ENCODE measurements at regions not wholly inside any gene's neighbourhood (a gene's known extent, or its start where the extent isn't known, plus 50 kb on each side); places are given as distances from the start of the nearest gene placed in this dataset.

GRCh38 chr15:39207532-39208115 is 373.3 kb upstream of the THBS1 start:
- Histone ChIP-seq H3K4me1 (ENCODE audit: control insufficient read depth in 1 of 2, insufficient read depth in 2 of 2, low read length in 2 of 2) (no peaks in the 10 kb centered on the region), H2AFZ (ENCODE audit: insufficient read depth, low read depth, low read length, poor library complexity, severe bottlenecking) (no peak overlapping the region), H4K20me1 (ENCODE audit: insufficient read depth, low read length) (no peaks in the 10 kb centered on the region), H3K27me3 (ENCODE audit: control insufficient read depth in 2 of 2, insufficient read depth in 2 of 2, low read length in 2 of 2) (no peaks in the 10 kb centered on the region), H3K27ac (ENCODE audit: low read depth in 1 of 2, low read length in 2 of 2) (no peak overlapping the region), H3K79me2 (ENCODE audit: insufficient read depth, low read length) (no peaks in the 10 kb centered on the region), H3K4me2 (replicated peaks; ENCODE audit: extremely low read depth, low read length, poor library complexity, severe bottlenecking) (no peak overlapping the region), H3K4me3 (replicated peaks in 1 of 3; ENCODE audit: low read depth in 2 of 3, low read length in 3 of 3) (no peak overlapping the region), H3K9ac (ENCODE audit: insufficient read depth, low read length, poor library complexity, severe bottlenecking) (no peak overlapping the region), H3K9me3 (replicated peaks in 1 of 2; ENCODE audit: control insufficient read depth in 1 of 2, insufficient read depth in 1 of 2, low read length in 2 of 2) (peaks cover 0 to 8% of the 10 kb centered on the region in 2 donors), H3K36me3 (replicated peaks in 1 of 2; ENCODE audit: control insufficient read depth in 1 of 2, insufficient read depth in 2 of 2, low read length in 2 of 2) (no peaks in the 10 kb centered on the region)
- intact Hi-C loops (cut with micrococcal nuclease) = no loop called here
- Mint-ChIP-seq H3K4me1 (no peaks in the 10 kb centered on the region), H3K9me3 (peaks cover 3 to 10% (median 8%) of the 10 kb centered on the region in 7 donors), H3K27me3 (ENCODE audit: low read depth in 3 of 3) (peaks cover 0 to 6% (median 2%) of the 10 kb centered on the region in 3 donors), H3K27ac (no peak overlapping the region), H3K4me3 (no peak overlapping the region), H3K36me3 (no peaks in the 10 kb centered on the region)
- 98% methylated on average over 5 of the region's 5 CpGs for WGBS (ENCODE audit: insufficient coverage)
- no peak for TF ChIP-seq CTCF (IDR thresholded peaks at IDR 0.05)
- no peak for DNase-seq

GRCh38 chr15:39208187-39208586 is 372.7 kb upstream of the THBS1 start:
- no CpG with 5 or more reads among the region's 2 CpGs for WGBS (ENCODE audit: insufficient coverage)
- Histone ChIP-seq H3K9me3 (replicated peaks in 1 of 2; ENCODE audit: control insufficient read depth in 1 of 2, insufficient read depth in 1 of 2, low read length in 2 of 2) (peaks cover 0 to 8% of the 10 kb centered on the region in 2 donors), H3K36me3 (replicated peaks in 1 of 2; ENCODE audit: control insufficient read depth in 1 of 2, insufficient read depth in 2 of 2, low read length in 2 of 2) (no peaks in the 10 kb centered on the region), H4K20me1 (ENCODE audit: insufficient read depth, low read length) (no peaks in the 10 kb centered on the region), H3K27ac (ENCODE audit: low read depth in 1 of 2, low read length in 2 of 2) (no peak overlapping the region), H3K4me2 (replicated peaks; ENCODE audit: extremely low read depth, low read length, poor library complexity, severe bottlenecking) (no peak overlapping the region), H3K79me2 (ENCODE audit: insufficient read depth, low read length) (no peaks in the 10 kb centered on the region), H3K27me3 (ENCODE audit: control insufficient read depth in 2 of 2, insufficient read depth in 2 of 2, low read length in 2 of 2) (no peaks in the 10 kb centered on the region), H3K4me1 (ENCODE audit: control insufficient read depth in 1 of 2, insufficient read depth in 2 of 2, low read length in 2 of 2) (no peaks in the 10 kb centered on the region), H2AFZ (ENCODE audit: insufficient read depth, low read depth, low read length, poor library complexity, severe bottlenecking) (no peak overlapping the region), H3K9ac (ENCODE audit: insufficient read depth, low read length, poor library complexity, severe bottlenecking) (no peak overlapping the region), H3K4me3 (replicated peaks in 1 of 3; ENCODE audit: low read depth in 2 of 3, low read length in 3 of 3) (no peak overlapping the region)
- no peaks in the 10 kb centered on the region for H3K4me1 Mint-ChIP-seq
- intact Hi-C loops (cut with micrococcal nuclease) = no loop called here
- DNase-seq = no peak
- H3K9me3 Mint-ChIP-seq = peaks cover 3 to 11% (median 8%) of the 10 kb centered on the region in 7 donors
- H3K4me3 Mint-ChIP-seq = no peak overlapping the region
- H3K36me3 Mint-ChIP-seq = no peaks in the 10 kb centered on the region
- peaks cover 0 to 4% (median 0%) of the 10 kb centered on the region in 3 donors for H3K27me3 Mint-ChIP-seq (ENCODE audit: low read depth in 3 of 3)
- H3K27ac Mint-ChIP-seq = no peak overlapping the region
- no peak for TF ChIP-seq CTCF (IDR thresholded peaks at IDR 0.05)
